GM23248 (cell line): ENCODE measurements at regions not wholly inside any gene's neighbourhood (a gene's known extent, or its start where the extent isn't known, plus 50 kb on each side); places are given as distances from the start of the nearest gene placed in this dataset.
A peak's percentile ranks its signal among the peaks of the same experiment; 100 is the strongest.
"Not testable (repeated sequence)": the region's sequence is repeated elsewhere in the genome, so short reads cannot be mapped to it uniquely, and the experiment has no call there.

Source experiments
- DNase-seq: peaks from one replicate; pipeline ENCODE4 v3.0.0-alpha.2; 2015
- H2AFZ ChIP-seq: fragments of 200-600 bp; sonication (generic); 2 replicates; pipeline ENCODE4 v1.6.1; 2016; ENCODE audit warnings: antibody characterized with exemption
- H3F3A ChIP-seq: fragments of 200-600 bp; sonication (generic); 2 replicates; pipeline ENCODE4 v1.6.1; 2016; ENCODE audit warnings: mild to moderate bottlenecking, antibody characterized with exemption, mixed run types; ENCODE audit not compliant: insufficient read depth
- H3K27ac ChIP-seq: fragments of 200-600 bp; sonication (generic); 2 replicates; pipeline ENCODE4 v1.5.1; 2016; ENCODE audit warnings: mild to moderate bottlenecking
- H3K27me3 ChIP-seq: fragments of 200-600 bp; sonication (generic); replicated peaks from 2 replicates; pipeline ENCODE4 v1.6.1; 2016; ENCODE audit warnings: mild to moderate bottlenecking; ENCODE audit not compliant: insufficient read depth
- H3K36me3 ChIP-seq: fragments of 200-600 bp; sonication (generic); 2 replicates; pipeline ENCODE4 v1.6.1; 2016; ENCODE audit warnings: low read depth, mild to moderate bottlenecking
- H3K4me1 ChIP-seq: fragments of 200-600 bp; sonication (generic); 2 replicates; pipeline ENCODE4 v1.6.1; 2016; ENCODE audit warnings: mild to moderate bottlenecking; ENCODE audit not compliant: insufficient read depth
- H3K4me2 ChIP-seq: fragments of 200-600 bp; sonication (generic); one replicate; pipeline ENCODE4 v1.6.1; 2016; ENCODE audit warnings: mild to moderate bottlenecking; ENCODE audit not compliant: unreplicated experiment
- H3K4me3 ChIP-seq: fragments of 200-600 bp; sonication (generic); 2 replicates; pipeline ENCODE4 v1.5.1; 2016; ENCODE audit warnings: mild to moderate bottlenecking
- H3K79me2 ChIP-seq: fragments of 200-600 bp; sonication (generic); 2 replicates; pipeline ENCODE4 v1.6.1; 2016; ENCODE audit warnings: mild to moderate bottlenecking; ENCODE audit not compliant: insufficient read depth
- H3K9ac ChIP-seq: fragments of 200-600 bp; sonication (generic); 2 replicates; pipeline ENCODE4 v1.6.1; 2016; ENCODE audit warnings: mild to moderate bottlenecking
- H3K9me2 ChIP-seq: fragments of 200-600 bp; sonication (generic); 2 replicates; pipeline ENCODE4 v1.6.1; 2016; ENCODE audit warnings: mixed run types, mild to moderate bottlenecking, moderate library complexity; ENCODE audit not compliant: insufficient read depth
- H3K9me3 ChIP-seq: fragments of 200-600 bp; sonication (generic); one replicate; pipeline ENCODE4 v1.6.1; 2017; ENCODE audit warnings: low read depth
- H4K20me1 ChIP-seq: fragments of 200-600 bp; sonication (generic); 2 replicates; pipeline ENCODE4 v1.6.0; 2016; ENCODE audit not compliant: insufficient read depth
- EZH2 ChIP-seq: fragments of 200-600 bp; sonication (generic); IDR thresholded peaks from 2 replicates; pipeline ENCODE4 v1.6.1; 2018; ENCODE audit warnings: antibody characterized with exemption, mild to moderate bottlenecking; ENCODE audit not compliant: insufficient read depth, poor library complexity, severe bottlenecking
- EZH2phosphoT487 ChIP-seq: fragments of 200-600 bp; sonication (generic); IDR thresholded peaks from 2 replicates; pipeline ENCODE4 v1.6.1; 2018; ENCODE audit warnings: antibody characterized with exemption, moderate library complexity, mild to moderate bottlenecking, low read depth; ENCODE audit not compliant: insufficient read depth
- WGBS, 2 experiments: methylation state at CpG; one replicate each; pipeline ENCODE4 v1.1.6; 2015 to 2017; ENCODE audit warnings: low lambda C conversion rate in 2 of 2, low coverage in 1 of 2; ENCODE audit errors: missing lambda C conversion rate in 2 of 2; 5-methylcytosine and 5-hydroxymethylcytosine counted together
- in situ Hi-C: fragments of 300-500 bp; cut with MboI; formaldehyde crosslinking; loops from 2 replicates; pipeline ENCODE4 v1.15.0; 2020

- Histone ChIP-seq H3K36me3 (no peaks in the 10 kb centered on the region), H3F3A (peaks cover 30% of the 10 kb centered on the region), H2AFZ (no peak overlapping the region; the same call in 1 of the 2 replicates), H3K27me3 (no peaks in the 10 kb centered on the region), H3K9me3 (no peaks in the 10 kb centered on the region), H3K27ac (no peak overlapping the region), H4K20me1 (no peaks in the 10 kb centered on the region), H3K4me1 (peaks cover 46% of the 10 kb centered on the region), H3K4me2 (no peak overlapping the region), H3K79me2 (no peaks in the 10 kb centered on the region), H3K4me3 (no peak overlapping the region), H3K9ac (no peak overlapping the region), H3K9me2 (no peaks in the 10 kb centered on the region)
- 54 to 58% methylated on average over 5 of the region's 5 CpGs for WGBS, 2 experiments
- DNase-seq, result no peak
- in situ Hi-C loops, result no loop called here
- no peak for TF ChIP-seq EZH2phosphoT487
- no peak for TF ChIP-seq EZH2
Observed at GRCh38 chr13:34176633-34177032, 358.7 kb downstream of the RFC3 start.

GRCh38 chr13:34179481-34179880 is 361.5 kb downstream of the RFC3 start:
- Histone ChIP-seq H3K9me2 (no peaks in the 10 kb centered on the region), H3K9ac (no peak overlapping the region), H3K4me1 (peaks cover 31% of the 10 kb centered on the region), H3F3A (peaks cover 25% of the 10 kb centered on the region), H3K4me2 (no peak overlapping the region), H3K9me3 (no peaks in the 10 kb centered on the region), H3K79me2 (no peaks in the 10 kb centered on the region), H3K4me3 (no peak overlapping the region), H3K27ac (no peak overlapping the region), H3K36me3 (no peaks in the 10 kb centered on the region), H2AFZ (no peak overlapping the region), H4K20me1 (no peaks in the 10 kb centered on the region), H3K27me3 (no peaks in the 10 kb centered on the region)
- peak; percentile 23 for DNase-seq
- 30 to 33% methylated on average over 1 of the region's 1 CpG for WGBS, 2 experiments
- no peak for TF ChIP-seq EZH2
- no peak for TF ChIP-seq EZH2phosphoT487
- in situ Hi-C loops, result no loop called here

- H3F3A ChIP-seq, result peaks cover 21% of the 10 kb centered on the region
- no peaks in the 10 kb centered on the region for H3K79me2 ChIP-seq
- no peak overlapping the region for H3K4me3 ChIP-seq
- H4K20me1 ChIP-seq, result no peaks in the 10 kb centered on the region
- H3K27ac ChIP-seq, result no peak overlapping the region
- no peak overlapping the region for H3K9ac ChIP-seq
- 59 to 64% methylated on average over 2 of the region's 2 CpGs for WGBS, 2 experiments
- no peak for DNase-seq
- in situ Hi-C loops, result no loop called here
- H3K9me2 ChIP-seq, result no peaks in the 10 kb centered on the region
- no peak overlapping the region for H2AFZ ChIP-seq
- H3K4me1 ChIP-seq, result peaks cover 26% of the 10 kb centered on the region
- H3K4me2 ChIP-seq, result no peak overlapping the region
- H3K27me3 ChIP-seq, result no peaks in the 10 kb centered on the region
- no peaks in the 10 kb centered on the region for H3K36me3 ChIP-seq
- TF ChIP-seq EZH2phosphoT487 (no peak), EZH2 (no peak)
- no peaks in the 10 kb centered on the region for H3K9me3 ChIP-seq
Observed at GRCh38 chr13:34179927-34180326, 362.0 kb downstream of the RFC3 start.

GRCh38 chr13:34181256-34181655 is 363.3 kb downstream of the RFC3 start:
- H4K20me1 ChIP-seq, H3K4me3 ChIP-seq, H3K4me2 ChIP-seq, H3K9ac ChIP-seq, H3K9me3 ChIP-seq, H3K27me3 ChIP-seq, H3K9me2 ChIP-seq, in situ Hi-C loops, H3K27ac ChIP-seq, DNase-seq, H3K79me2 ChIP-seq, H2AFZ ChIP-seq, H3K36me3 ChIP-seq: not testable (repeated sequence)
- Histone ChIP-seq H3F3A (peaks cover 16% of the 10 kb centered on the region), H3K4me1 (peaks cover 21% of the 10 kb centered on the region)
- WGBS, 2 experiments, result 84 to 94% methylated on average over 3 to 15 of the region's 16 CpGs

GRCh38 chr13:34189946-34190345 is 372.0 kb downstream of the RFC3 start:
- Histone ChIP-seq H3K79me2 (no peaks in the 10 kb centered on the region), H3K27ac (no peak overlapping the region), H3K4me2 (no peak overlapping the region), H3K36me3 (no peaks in the 10 kb centered on the region), H3F3A (no peaks in the 10 kb centered on the region), H3K9me2 (no peaks in the 10 kb centered on the region; the same call in 1 of the 2 replicates), H3K9me3 (no peaks in the 10 kb centered on the region), H3K4me3 (no peak overlapping the region), H3K4me1 (no peaks in the 10 kb centered on the region), H3K27me3 (no peaks in the 10 kb centered on the region), H3K9ac (no peak overlapping the region), H4K20me1 (no peaks in the 10 kb centered on the region), H2AFZ (no peak overlapping the region)
- in situ Hi-C loops, result no loop called here
- no peak for DNase-seq
- no peak for TF ChIP-seq EZH2phosphoT487
- TF ChIP-seq EZH2, result no peak
- WGBS, 2 experiments, result 71% methylated on average over 2 of the region's 2 CpGs
